Progenitor cell of endocrine pancreas (in vitro differentiated cells): ENCODE measurements at regions not wholly inside any gene's neighbourhood (a gene's known extent, or its start where the extent isn't known, plus 50 kb on each side); places are given as distances from the start of the nearest gene placed in this dataset.

Experiments
- DNase-seq: peaks from one replicate; pipeline ENCODE4 v3.0.0; 2021; ENCODE audit warnings: low spot score; ENCODE audit not compliant: unreplicated experiment
- H3K27ac Mint-ChIP-seq: 2 replicates; pipeline ENCODE4 v1.8.0; 2021; ENCODE audit warnings: mild to moderate bottlenecking, moderate library complexity, mixed read lengths
- H3K27me3 Mint-ChIP-seq: 2 replicates; pipeline ENCODE4 v1.8.0; 2021; ENCODE audit warnings: mixed read lengths
- H3K36me3 Mint-ChIP-seq: 2 replicates; pipeline ENCODE4 v1.8.0; 2022; ENCODE audit warnings: mixed read lengths; ENCODE audit not compliant: insufficient read depth
- H3K4me1 Mint-ChIP-seq: 2 replicates; pipeline ENCODE4 v1.8.0; 2021; ENCODE audit warnings: low read depth, mixed read lengths
- H3K4me3 Mint-ChIP-seq: 2 replicates; pipeline ENCODE4 v1.8.0; 2021; ENCODE audit warnings: low read depth, mild to moderate bottlenecking, moderate library complexity, mixed read lengths
- H3K9me3 Mint-ChIP-seq: 2 replicates; pipeline ENCODE4 v1.8.0; 2021; ENCODE audit warnings: low read depth, mixed read lengths
- TF ChIP-seq, protein P1 (sequence below): fragments of 200-600 bp; sonication (generic); IDR thresholded peaks from one replicate; pipeline ENCODE4 v1.5.0; 2021; ENCODE audit warnings: antibody characterized with exemption, mild to moderate bottlenecking; ENCODE audit not compliant: unreplicated experiment

DNA sequence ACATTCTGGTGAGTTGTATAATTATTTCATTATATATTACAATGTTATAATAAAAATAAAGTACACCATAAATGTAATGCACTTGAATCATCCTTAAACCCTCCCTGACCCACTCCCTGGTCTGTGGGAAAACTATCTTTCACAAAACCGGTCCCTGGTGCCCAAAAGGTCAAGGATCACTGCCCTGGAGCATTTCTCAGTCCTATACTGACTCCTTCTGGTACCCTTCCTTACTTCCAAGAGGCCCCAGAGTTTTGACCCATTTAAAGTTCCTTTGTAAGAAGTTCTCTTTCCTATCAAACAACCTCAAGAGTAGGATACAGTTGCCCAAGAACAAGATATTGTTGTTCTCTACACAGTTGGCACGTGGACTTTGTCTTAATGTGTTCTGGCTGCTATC is 88.9 kb upstream of the TRPM3 start:
- no peak for DNase-seq
- H3K36me3 Mint-ChIP-seq = no peaks in the 10 kb centered on the region
- peaks cover 4% of the 10 kb centered on the region for H3K4me1 Mint-ChIP-seq
- TF ChIP-seq, protein P1, sequence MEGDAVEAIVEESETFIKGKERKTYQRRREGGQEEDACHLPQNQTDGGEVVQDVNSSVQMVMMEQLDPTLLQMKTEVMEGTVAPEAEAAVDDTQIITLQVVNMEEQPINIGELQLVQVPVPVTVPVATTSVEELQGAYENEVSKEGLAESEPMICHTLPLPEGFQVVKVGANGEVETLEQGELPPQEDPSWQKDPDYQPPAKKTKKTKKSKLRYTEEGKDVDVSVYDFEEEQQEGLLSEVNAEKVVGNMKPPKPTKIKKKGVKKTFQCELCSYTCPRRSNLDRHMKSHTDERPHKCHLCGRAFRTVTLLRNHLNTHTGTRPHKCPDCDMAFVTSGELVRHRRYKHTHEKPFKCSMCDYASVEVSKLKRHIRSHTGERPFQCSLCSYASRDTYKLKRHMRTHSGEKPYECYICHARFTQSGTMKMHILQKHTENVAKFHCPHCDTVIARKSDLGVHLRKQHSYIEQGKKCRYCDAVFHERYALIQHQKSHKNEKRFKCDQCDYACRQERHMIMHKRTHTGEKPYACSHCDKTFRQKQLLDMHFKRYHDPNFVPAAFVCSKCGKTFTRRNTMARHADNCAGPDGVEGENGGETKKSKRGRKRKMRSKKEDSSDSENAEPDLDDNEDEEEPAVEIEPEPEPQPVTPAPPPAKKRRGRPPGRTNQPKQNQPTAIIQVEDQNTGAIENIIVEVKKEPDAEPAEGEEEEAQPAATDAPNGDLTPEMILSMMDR = no peak
- H3K4me3 Mint-ChIP-seq = no peak overlapping the region
- H3K27ac Mint-ChIP-seq = no peak overlapping the region
- peaks cover 3% of the 10 kb centered on the region for H3K9me3 Mint-ChIP-seq
- H3K27me3 Mint-ChIP-seq = no peaks in the 10 kb centered on the region

DNA sequence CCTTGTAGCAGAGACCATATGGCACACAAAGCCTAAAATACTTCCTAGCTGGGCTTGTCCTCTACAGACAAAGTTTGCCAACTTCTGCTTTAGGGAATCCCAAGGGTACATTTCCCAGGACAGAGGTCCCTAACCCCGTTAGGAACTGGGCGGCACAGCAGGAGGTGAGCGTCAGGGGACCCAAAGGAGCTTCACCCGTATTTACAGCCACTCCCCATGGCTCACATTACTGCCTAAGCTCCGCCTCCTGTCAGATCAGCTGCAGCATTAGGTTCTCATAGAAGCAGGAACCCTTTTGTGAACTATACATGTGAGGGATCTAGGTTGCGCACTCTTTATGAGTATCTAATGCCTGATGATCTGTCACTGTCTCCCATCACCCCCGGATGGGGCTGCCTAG is 88.5 kb upstream of the TRPM3 start:
- Mint-ChIP-seq H3K4me1 (peaks cover 4% of the 10 kb centered on the region), H3K4me3 (no peak overlapping the region), H3K9me3 (peaks cover 3% of the 10 kb centered on the region), H3K36me3 (no peaks in the 10 kb centered on the region), H3K27me3 (no peaks in the 10 kb centered on the region), H3K27ac (no peak overlapping the region)
- TF ChIP-seq, protein P1 = no peak
- no peak for DNase-seq

DNA sequence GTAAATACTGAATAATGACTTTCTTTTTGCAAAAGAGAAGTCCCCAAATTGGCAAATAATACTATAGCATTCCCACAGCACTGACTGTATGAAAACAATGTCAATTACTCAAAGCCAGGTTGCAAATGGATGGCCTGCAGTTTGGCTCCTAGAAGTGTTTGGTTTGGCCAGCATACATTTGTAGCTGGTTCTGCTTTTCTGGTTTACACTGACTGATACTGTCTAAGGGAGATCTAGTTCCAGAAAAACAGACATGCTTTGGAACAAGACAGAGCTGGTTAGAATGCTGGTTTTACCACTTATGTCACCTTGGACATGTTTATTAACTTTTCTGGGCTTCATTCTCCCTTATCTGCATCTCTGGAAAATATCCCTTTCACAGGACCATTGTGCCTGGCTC is 81.5 kb upstream of the TRPM3 start:
- no peaks in the 10 kb centered on the region for H3K9me3 Mint-ChIP-seq
- no peaks in the 10 kb centered on the region for H3K27me3 Mint-ChIP-seq
- no peaks in the 10 kb centered on the region for H3K36me3 Mint-ChIP-seq
- peaks cover 3% of the 10 kb centered on the region for H3K4me1 Mint-ChIP-seq
- no peak overlapping the region for H3K4me3 Mint-ChIP-seq
- no peak for DNase-seq
- H3K27ac Mint-ChIP-seq = no peak overlapping the region
- TF ChIP-seq, protein P1 = no peak

DNA sequence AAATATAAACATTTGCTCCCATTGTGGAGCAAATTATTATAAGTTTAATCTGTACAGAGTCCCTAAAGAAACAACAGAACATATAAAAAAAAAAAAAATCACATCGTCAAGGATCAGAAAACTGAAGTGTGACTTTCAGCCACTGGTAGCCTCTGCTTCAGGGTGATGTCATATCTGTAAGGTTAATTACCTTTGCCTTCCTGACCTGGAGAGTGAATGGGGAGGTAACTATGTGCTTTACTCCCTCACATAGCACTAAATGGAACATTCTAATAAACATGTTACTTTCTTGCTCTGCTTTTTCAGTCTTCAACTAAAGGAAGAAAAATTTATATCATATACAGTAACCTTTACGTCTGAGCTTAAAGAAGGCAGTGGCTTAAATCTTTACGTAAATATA is 70.3 kb upstream of the TRPM3 start:
- Mint-ChIP-seq H3K9me3 (peaks cover 4% of the 10 kb centered on the region), H3K36me3 (no peaks in the 10 kb centered on the region), H3K27me3 (no peaks in the 10 kb centered on the region), H3K27ac (no peak overlapping the region), H3K4me3 (no peak overlapping the region), H3K4me1 (no peaks in the 10 kb centered on the region)
- no peak for DNase-seq
- TF ChIP-seq, protein P1 = no peak

DNA sequence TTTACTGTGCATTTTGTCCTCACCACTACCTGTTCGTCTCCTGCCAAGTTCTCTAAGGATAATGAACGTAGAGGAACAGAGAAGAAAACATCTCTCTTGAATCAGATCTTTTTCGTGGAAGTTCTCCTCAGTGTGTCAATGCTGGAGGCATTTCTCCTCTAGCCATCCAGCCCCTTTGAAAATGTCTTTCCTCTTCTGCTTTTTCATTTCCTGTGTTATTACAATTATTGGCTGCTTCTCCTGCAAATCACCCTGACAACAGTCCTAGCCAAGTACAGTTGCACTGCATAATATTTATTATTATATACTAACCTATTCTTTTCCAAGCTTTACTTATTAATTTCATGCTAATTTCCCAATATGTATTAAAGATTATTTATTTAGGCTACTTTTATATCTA is 61.8 kb upstream of the TRPM3 start:
- TF ChIP-seq, protein P1 = no peak
- Mint-ChIP-seq H3K27me3 (no peaks in the 10 kb centered on the region), H3K36me3 (no peaks in the 10 kb centered on the region), H3K4me3 (no peak overlapping the region), H3K9me3 (no peaks in the 10 kb centered on the region), H3K4me1 (no peaks in the 10 kb centered on the region), H3K27ac (no peak overlapping the region)
- DNase-seq = no peak
